H1 (cell line): ENCODE measurements at regions not wholly inside any gene's neighbourhood (a gene's known extent, or its start where the extent isn't known, plus 50 kb on each side); places are given as distances from the start of the nearest gene placed in this dataset.

Experiments used
- CTCF ChIA-PET: fragments of 300-600 bp; sonication (Branson Sonifier 250); formaldehyde crosslinking; loops from one replicate; lab custom pipeline; 2021; ENCODE audit not compliant: partially characterized antibody; lab: Charles Lee
- POLR2A ChIA-PET: fragments of 300-600 bp; sonication (Branson Sonifier 250); formaldehyde crosslinking; loops from one replicate; lab custom pipeline; 2021; ENCODE audit warnings: inconsistent platforms; ENCODE audit not compliant: partially characterized antibody; lab: Charles Lee
- DNase-seq, 2 experiments: peaks; one replicate each; pipeline versions ENCODE4 v3.0.0 to v3.0.0-alpha.2; 2010 to 2022; ENCODE audit warnings: low spot score in 2 of 2, low read depth in 1 of 2, mixed read lengths in 1 of 2
- FAIRE-seq: peaks from 2 replicates; lab custom pipeline; 2011; peaks lifted over from hg19 to GRCh38; lab: Jason Lieb, UNC
- H2AFZ ChIP-seq: 2 replicates; pipeline ENCODE4 v1.8.1; 2012; ENCODE audit warnings: low read length, inconsistent platforms
- H2AK5ac ChIP-seq: 2 replicates; pipeline ENCODE4 v1.6.1; 2013; ENCODE audit warnings: low read depth, low read length
- H2BK120ac ChIP-seq: replicated peaks from 2 replicates; pipeline ENCODE3; 2013; ENCODE audit warnings: low read depth, low read length, inconsistent platforms
- H2BK12ac ChIP-seq: 2 replicates; pipeline ENCODE4 v1.6.1; 2013; ENCODE audit warnings: low read depth, low read length
- H2BK15ac ChIP-seq: 2 replicates; pipeline ENCODE4 v1.6.1; 2013; ENCODE audit warnings: low read length
- H2BK20ac ChIP-seq: 2 replicates; pipeline ENCODE4 v1.6.1; 2013; ENCODE audit warnings: low read length
- H2BK5ac ChIP-seq: 2 replicates; pipeline ENCODE4 v1.6.1; 2013; ENCODE audit warnings: low read depth, low read length
- H3K14ac ChIP-seq: 2 replicates; pipeline ENCODE4 v1.6.1; 2013; ENCODE audit warnings: inconsistent platforms; ENCODE audit not compliant: insufficient read length
- H3K18ac ChIP-seq: 2 replicates; pipeline ENCODE4 v1.6.1; 2013; ENCODE audit warnings: low read length; ENCODE audit errors: extremely low read depth
- H3K23ac ChIP-seq: 2 replicates; pipeline ENCODE4 v1.6.1; 2013; ENCODE audit warnings: inconsistent platforms; ENCODE audit not compliant: insufficient read length
- H3K23me2 ChIP-seq: 2 replicates; pipeline ENCODE4 v1.6.1; 2013; ENCODE audit warnings: low read depth, low read length
- H3K27ac ChIP-seq: 2 replicates; pipeline ENCODE4 v1.6.1; 2011; ENCODE audit warnings: low read depth, low read length, inconsistent platforms
- H3K27me3 ChIP-seq, 4 experiments: replicated peaks in 1 of 4; 1 replicate in 1 of 4; 2 replicates in 3 of 4; pipeline versions ENCODE4 v1.6.1 to v1.8.1; 2011 to 2013; ENCODE audit warnings: low read length in 3 of 4, mild to moderate bottlenecking in 3 of 4, inconsistent platforms in 2 of 4, mixed read lengths in 2 of 4, moderate library complexity in 1 of 4; ENCODE audit not compliant: control insufficient read depth in 3 of 4, insufficient read depth in 3 of 4; ENCODE audit errors: extremely low read depth in 1 of 4
- H3K36me3 ChIP-seq, 4 experiments: 2 replicates each; pipeline versions ENCODE4 v1.6.1 to v1.8.1; 2011 to 2013; ENCODE audit warnings: mild to moderate bottlenecking in 4 of 4, low read length in 3 of 4, moderate library complexity in 2 of 4, control low read depth in 1 of 4, inconsistent platforms in 1 of 4; ENCODE audit not compliant: insufficient read depth in 4 of 4, control insufficient read depth in 2 of 4
- H3K4ac ChIP-seq: replicated peaks from 2 replicates; pipeline ENCODE3; 2013; ENCODE audit warnings: low read length, low read depth, mixed read lengths, inconsistent platforms; ENCODE audit not compliant: insufficient read length
- H3K4me1 ChIP-seq, 4 experiments: replicated peaks in 1 of 4; 1 replicate in 1 of 4; 2 replicates in 3 of 4; pipeline versions ENCODE4 v1.6.1 to v1.8.1; 2011 to 2013; ENCODE audit warnings: low read length in 3 of 4, inconsistent platforms in 2 of 4, mixed read lengths in 1 of 4; ENCODE audit not compliant: insufficient read depth in 4 of 4, control insufficient read depth in 3 of 4
- H3K4me2 ChIP-seq, 2 experiments: 2 replicates each; pipeline versions ENCODE4 v1.6.1 to v1.8.1; 2011 to 2013; ENCODE audit warnings: low read depth in 2 of 2, low read length in 2 of 2, control low read depth in 1 of 2, inconsistent platforms in 1 of 2, mild to moderate bottlenecking in 1 of 2; ENCODE audit not compliant: insufficient read depth in 1 of 2
- H3K4me3 ChIP-seq, 4 experiments: fragments of 200-600, 300-600 bp in 1 of 4; sonication (generic), shearing (Covaris generic), sonication (Bioruptor Twin) in 1 of 4; 2 replicates each; pipeline versions ENCODE4 v1.5.1 to v1.8.1; 2011 to 2016; ENCODE audit warnings: low read length in 4 of 4, low read depth in 3 of 4, control low read depth in 2 of 4, inconsistent platforms in 2 of 4, mild to moderate bottlenecking in 2 of 4, mixed read lengths in 1 of 4, moderate library complexity in 1 of 4; ENCODE audit not compliant: insufficient read depth in 2 of 4; ENCODE audit errors: extremely low read depth in 1 of 4
- H3K56ac ChIP-seq: replicated peaks from 2 replicates; pipeline ENCODE3; 2013; ENCODE audit warnings: low read depth, mild to moderate bottlenecking, mixed read lengths, low read length, inconsistent platforms; ENCODE audit not compliant: insufficient read length
- H3K79me1 ChIP-seq: 2 replicates; pipeline ENCODE4 v1.6.1; 2013; ENCODE audit warnings: low read depth, low read length, control low read depth
- H3K79me2 ChIP-seq, 2 experiments: 2 replicates each; pipeline versions ENCODE4 v1.6.1 to v1.8.1; 2012 to 2013; ENCODE audit warnings: low read length in 2 of 2, mild to moderate bottlenecking in 2 of 2, inconsistent platforms in 1 of 2; ENCODE audit not compliant: insufficient read depth in 2 of 2, control insufficient read depth in 1 of 2
- H3K9ac ChIP-seq, 4 experiments: replicated peaks in 1 of 4; 1 replicate in 1 of 4; 2 replicates in 3 of 4; pipeline versions ENCODE4 v1.6.1 to v1.8.1; 2011 to 2013; ENCODE audit warnings: low read depth in 3 of 4, low read length in 3 of 4, control low read depth in 2 of 4, mild to moderate bottlenecking in 2 of 4, moderate library complexity in 2 of 4, inconsistent platforms in 1 of 4; ENCODE audit errors: extremely low read depth in 1 of 4
- H3K9me3 ChIP-seq, 2 experiments: 2 replicates each; pipeline versions ENCODE4 v1.6.1 to v1.8.1; 2012 to 2013; ENCODE audit warnings: mild to moderate bottlenecking in 2 of 2, moderate library complexity in 2 of 2, control low read depth in 1 of 2, inconsistent platforms in 1 of 2, low read depth in 1 of 2, low read length in 1 of 2, mixed read lengths in 1 of 2; ENCODE audit not compliant: insufficient read depth in 2 of 2
- H4K20me1 ChIP-seq, 2 experiments: replicated peaks in 1 of 2; 2 replicates each; pipeline versions ENCODE3 to v1.8.1; 2011 to 2013; ENCODE audit warnings: inconsistent platforms in 2 of 2, low read length in 2 of 2, mild to moderate bottlenecking in 1 of 2; ENCODE audit not compliant: insufficient read depth in 2 of 2, control insufficient read depth in 1 of 2
- H4K5ac ChIP-seq: 2 replicates; pipeline ENCODE4 v1.6.1; 2013; ENCODE audit warnings: low read length, low read depth, mixed read lengths, inconsistent platforms; ENCODE audit not compliant: insufficient read length
- H4K8ac ChIP-seq: 2 replicates; pipeline ENCODE4 v1.8.0; 2013; ENCODE audit warnings: mild to moderate bottlenecking, moderate library complexity, low read length, inconsistent platforms; ENCODE audit not compliant: insufficient read depth; ENCODE audit errors: extremely low read depth
- H4K91ac ChIP-seq: replicated peaks from 2 replicates; pipeline ENCODE3; 2013; ENCODE audit warnings: low read length, mixed read lengths, inconsistent platforms; ENCODE audit not compliant: insufficient read length
- BACH1 ChIP-seq: IDR thresholded peaks from 2 replicates; pipeline ENCODE4 v1.6.1; 2012; ENCODE audit warnings: low read length, improper control_type of control experiment
- CTCF ChIP-seq, 3 experiments: IDR thresholded peaks; 1 replicate in 2 of 3; 2 replicates in 1 of 3; pipeline versions ENCODE4 v1.5.1 to v1.6.1; 2011; ENCODE audit warnings: low read length in 3 of 3, mild to moderate bottlenecking in 3 of 3, inconsistent platforms in 2 of 3, low read depth in 1 of 3, moderate library complexity in 1 of 3; ENCODE audit not compliant: insufficient read depth in 1 of 3; ENCODE audit errors: control extremely low read depth in 1 of 3
- KDM1A ChIP-seq: fragments of 200-600, 300-600 bp; sonication (generic); IDR thresholded peaks from 2 replicates; pipeline ENCODE4 v1.7.1; 2016; ENCODE audit warnings: mild to moderate bottlenecking, low read length, borderline replicate concordance
- POU5F1 ChIP-seq: IDR thresholded peaks from 2 replicates; pipeline ENCODE4 v1.6.1; 2011; ENCODE audit warnings: low read depth, mild to moderate bottlenecking, low read length, moderate library complexity
- TAF1 ChIP-seq: IDR thresholded peaks from 2 replicates; pipeline ENCODE4 v1.6.1; 2011; ENCODE audit warnings: mild to moderate bottlenecking, low read depth, low read length
- TEAD4 ChIP-seq: IDR thresholded peaks from 2 replicates; pipeline ENCODE4 v1.6.1; 2012; ENCODE audit warnings: low read depth, low read length, inconsistent platforms, mixed read lengths

DNA sequence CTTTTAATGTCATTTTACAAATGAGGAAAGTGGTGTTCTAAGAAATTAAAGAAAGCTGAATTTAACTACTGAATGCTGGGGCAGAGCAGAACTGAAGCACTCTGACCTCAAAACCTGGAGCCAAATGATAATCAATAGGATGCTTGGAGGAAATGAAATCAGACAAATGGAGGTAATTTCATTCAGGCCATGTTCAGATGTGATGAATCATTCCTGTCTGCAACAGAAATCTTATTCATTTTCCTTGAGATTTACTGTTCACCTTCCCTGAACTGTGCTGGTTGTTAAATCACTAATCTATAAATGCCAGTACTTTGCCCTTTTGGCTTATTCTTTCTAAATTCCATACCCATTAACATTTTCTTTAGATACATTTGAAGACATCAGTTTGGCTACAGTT lies 85.6 kb upstream of the SNX7 start:
- Histone ChIP-seq H3K9me3 (no peaks in the 10 kb centered on the region), H2AK5ac (no peak overlapping the region), H2AFZ (no peak overlapping the region), H3K4me3 (no peak overlapping the region), H3K4me2 (no peak overlapping the region), H2BK15ac (no peak overlapping the region), H2BK12ac (no peak overlapping the region), H3K79me1 (no peaks in the 10 kb centered on the region), H3K79me2 (no peaks in the 10 kb centered on the region), H4K91ac (no peak overlapping the region), H3K23ac (no peak overlapping the region), H3K4ac (no peak overlapping the region), H4K8ac (no peak overlapping the region), H3K36me3 (no peaks in the 10 kb centered on the region), H2BK120ac (no peak overlapping the region), H4K20me1 (no peaks in the 10 kb centered on the region), H3K27ac (no peak overlapping the region), H3K27me3 (no peaks in the 10 kb centered on the region), H3K18ac (no peak overlapping the region), H3K23me2 (no peaks in the 10 kb centered on the region), H4K5ac (no peak overlapping the region), H3K56ac (no peak overlapping the region), H3K14ac (no peak overlapping the region), H3K4me1 (no peaks in the 10 kb centered on the region), H2BK5ac (no peak overlapping the region), H2BK20ac (no peak overlapping the region), H3K9ac (no peak overlapping the region)
- TF ChIP-seq TAF1 (no peak), KDM1A (no peak), BACH1 (no peak), TEAD4 (no peak), CTCF (IDR thresholded peaks at IDR 0.05; ENCODE audit: control extremely low read depth in 1 of 3, insufficient read depth in 1 of 3, low read depth in 1 of 3, low read length in 3 of 3) (no peak), POU5F1 (no peak)
- DNase-seq (no peak), FAIRE-seq (no peak)
- ChIA-PET POLR2A (no interaction called here), CTCF (no interaction called here)
